SHP77 (cell line): ENCODE measurements at regions not wholly inside any gene's neighbourhood (a gene's known extent, or its start where the extent isn't known, plus 50 kb on each side); places are given as distances from the start of the nearest gene placed in this dataset.
"Not testable (repeated sequence)": the region's sequence is repeated elsewhere in the genome, so short reads cannot be mapped to it uniquely, and the experiment has no call there.

Experiments used
- DNase-seq, 2 experiments: peaks; one replicate each; lab custom pipeline; 2025; lab: John Stamatoyannopoulos, UW

GRCh38 chr5:42089705-42090104, 164.6 kb downstream of the FBXO4 start:
- DNase-seq: no peak

GRCh38 chr5:42090162-42090561, 165.1 kb downstream of the FBXO4 start:
- no peak for DNase-seq

GRCh38 chr5:42099846-42100245, 174.8 kb downstream of the FBXO4 start:
- not testable (repeated sequence) for DNase-seq

- DNase-seq: peak; percentile 21 to 32
These were observed 183.4 kb downstream of the FBXO4 start for GRCh38 chr5:42108468-42108867.

GRCh38 chr5:42109006-42109572, 184.0 kb downstream of the FBXO4 start:
- DNase-seq: no peak

- DNase-seq: not testable (repeated sequence)
These were observed 190.6 kb downstream of the FBXO4 start for GRCh38 chr5:42115721-42116120.

GRCh38 chr5:42120070-42120469, 195.0 kb downstream of the FBXO4 start:
- DNase-seq: no peak

GRCh38 chr5:42121401-42121800, 196.3 kb downstream of the FBXO4 start:
- DNase-seq: no peak

GRCh38 chr5:42131081-42131480, 206.0 kb downstream of the FBXO4 start:
- no peak for DNase-seq

GRCh38 chr5:42143361-42143760, 218.3 kb downstream of the FBXO4 start:
- DNase-seq: no peak

- no peak for DNase-seq
These were observed 223.7 kb downstream of the FBXO4 start for GRCh38 chr5:42148813-42149212.

- no peak for DNase-seq
These were observed 232.1 kb downstream of the FBXO4 start for GRCh38 chr5:42157215-42157614.

- DNase-seq: no peak
These were observed 238.0 kb downstream of the FBXO4 start for GRCh38 chr5:42163083-42163482.

- no peak for DNase-seq
These were observed 243.1 kb downstream of the FBXO4 start for GRCh38 chr5:42168091-42168670.

- DNase-seq: not testable (repeated sequence)
These were observed 247.1 kb upstream of the GHR start for GRCh38 chr5:42176118-42176517.

- not testable (repeated sequence) for DNase-seq
These were observed 243.4 kb upstream of the GHR start for GRCh38 chr5:42179843-42180242.

- DNase-seq: no peak
These were observed 206.3 kb upstream of the GHR start for GRCh38 chr5:42216904-42217303.

- DNase-seq: no peak
These were observed 205.4 kb upstream of the GHR start for GRCh38 chr5:42217791-42218190.

GRCh38 chr5:42225009-42225408, 198.2 kb upstream of the GHR start:
- DNase-seq: no peak

GRCh38 chr5:42228279-42228678, 195.0 kb upstream of the GHR start:
- DNase-seq: no peak

- no peak for DNase-seq
These were observed 192.4 kb upstream of the GHR start for GRCh38 chr5:42230839-42231238.

- DNase-seq: no peak
These were observed 188.0 kb upstream of the GHR start for GRCh38 chr5:42235241-42235640.

GRCh38 chr5:42235837-42236236, 187.4 kb upstream of the GHR start:
- DNase-seq: no peak

GRCh38 chr5:42241636-42242035, 181.6 kb upstream of the GHR start:
- DNase-seq: no peak
